ENCODE measurements at regions not wholly inside any gene's neighbourhood (a gene's known extent, or its start where the extent isn't known, plus 50 kb on each side); places are given as distances from the start of the nearest gene placed in this dataset.

- TF ChIP-seq CTCF (IDR thresholded peaks at IDR 0.05; ENCODE audit: low read depth, low read length) (no peak), EZH2phosphoT487 (IDR thresholded peaks at IDR 0.05; ENCODE audit: low read depth) (no peak)
These were observed 170.4 kb downstream of the HINT1 start for GRCh38 chr5:130994496-130995253.
